Body of pancreas (tissue), 4 donors: ENCODE measurements at regions not wholly inside any gene's neighbourhood (a gene's known extent, or its start where the extent isn't known, plus 50 kb on each side); places are given as distances from the start of the nearest gene placed in this dataset.

Experiments
- ATAC-seq: fragments of 150-250 bp; one replicate; pipeline ENCODE4 v1.9.1; 2016
- DNase-seq, 4 donors: peaks; one replicate each; pipeline ENCODE4 v3.0.0-alpha.2; 2019
- H3K27ac ChIP-seq, 4 donors: fragments of 200-600 bp; sonication (generic); 1 replicate in 3 of 4; 2 replicates in 1 of 4; pipeline versions ENCODE4 v1.5.1 to v1.6.1; 2016 to 2019; ENCODE audit warnings: mild to moderate bottlenecking in 1 of 4, mixed read lengths in 1 of 4, moderate library complexity in 1 of 4
- H3K27me3 ChIP-seq, 2 donors: fragments of 200-600 bp; sonication (generic); one replicate each; pipeline ENCODE4 v1.6.0; 2016; ENCODE audit warnings: mild to moderate bottlenecking in 1 of 2
- H3K36me3 ChIP-seq, 2 donors: fragments of 200-600 bp; sonication (generic); replicated peaks in 1 of 2; 2 replicates each; pipeline ENCODE4 v1.5.1; 2016; ENCODE audit warnings: low read depth in 2 of 2; ENCODE audit not compliant: insufficient read depth in 1 of 2
- H3K4me1 ChIP-seq: fragments of 200-600 bp; sonication (generic); one replicate; pipeline ENCODE4 v1.6.0; 2016
- H3K4me3 ChIP-seq, 2 donors: fragments of 200-600 bp; sonication (generic); 1 replicate in 1 of 2; 2 replicates in 1 of 2; pipeline ENCODE4 v1.5.1; 2016 to 2019
- H3K9me3 ChIP-seq, 3 donors: fragments of 200-600 bp; sonication (generic); 1 replicate in 2 of 3; 2 replicates in 1 of 3; pipeline ENCODE4 v1.5.1; 2016
- CTCF ChIP-seq, 7 experiments: fragments of 450-650 bp in 4 of 7; fragments of 200-600 bp in 3 of 7; sonication (generic) in 3 of 7; IDR thresholded peaks; one replicate each; pipeline ENCODE4 v1.5.1; 2016 to 2019; ENCODE audit warnings: antibody characterized with exemption in 7 of 7
- POLR2A ChIP-seq, 3 donors: fragments of 450-650 bp; IDR thresholded peaks; one replicate each; pipeline ENCODE4 v1.6.1; 2016; ENCODE audit warnings: antibody characterized with exemption in 3 of 3, mild to moderate bottlenecking in 2 of 3
- WGBS, 2 donors: methylation state at CpG; one replicate each; pipeline ENCODE4 v1.1.5; 2017; 5-methylcytosine and 5-hydroxymethylcytosine counted together
- intact Hi-C: fragments of 100-400 bp; cut with DNase I; formaldehyde crosslinking; loops from one replicate; pipeline ENCODE4 v1.15.1; 2023

DNA sequence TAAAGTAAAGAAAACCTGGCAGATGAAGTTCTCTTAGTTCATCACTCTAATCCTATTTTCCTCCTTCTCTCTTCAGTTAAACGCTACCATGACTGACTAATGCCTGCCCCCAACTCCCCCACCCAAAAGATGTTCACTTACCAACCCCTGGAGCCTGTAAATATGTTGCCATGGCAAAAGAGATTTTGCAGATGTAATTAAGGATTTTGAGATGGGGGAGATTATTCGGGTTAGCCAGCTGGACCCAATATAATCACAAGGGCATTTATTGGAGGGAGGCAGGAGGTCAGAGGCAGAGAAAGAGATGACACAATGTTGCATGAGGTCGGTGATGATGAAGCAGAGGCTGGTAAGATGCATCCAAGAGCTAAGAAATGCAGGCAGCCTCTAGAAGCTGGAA, 69.3 kb upstream of the PPP2R5A start:
- WGBS, 2 donors = 91 to 98% methylated on average over 3 of the region's 3 CpGs
- H3K4me3 ChIP-seq = no peak overlapping the region
- intact Hi-C loops = no loop called here
- H3K4me1 ChIP-seq = no peaks in the 10 kb centered on the region
- no peaks in the 10 kb centered on the region for H3K36me3 ChIP-seq
- H3K27ac ChIP-seq = no peak overlapping the region
- no peak for TF ChIP-seq POLR2A (IDR thresholded peaks at IDR 0.05)
- no peak for TF ChIP-seq CTCF (IDR thresholded peaks at IDR 0.05)
- DNase-seq (no peak), ATAC-seq (no peak)
- no peaks in the 10 kb centered on the region for H3K9me3 ChIP-seq
- H3K27me3 ChIP-seq = no peaks in the 10 kb centered on the region

DNA sequence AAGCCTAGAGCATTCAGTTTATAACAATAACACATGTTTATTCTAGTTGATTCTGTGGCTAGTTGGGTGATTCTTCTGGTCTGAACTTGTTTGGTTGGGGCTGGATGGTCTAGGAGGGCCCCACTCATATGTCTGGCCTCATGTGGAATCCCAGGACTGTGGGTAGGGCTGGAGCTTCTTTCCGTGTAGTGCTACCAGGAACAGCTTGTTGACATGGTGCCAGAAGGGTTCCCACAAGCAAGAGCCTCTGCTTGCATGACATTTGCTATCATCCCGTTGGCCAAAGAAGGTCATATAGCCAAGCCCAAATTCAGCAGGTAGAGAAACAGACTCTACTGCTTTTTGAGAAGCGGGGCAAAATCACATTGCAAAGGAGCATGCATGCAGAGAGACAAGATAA, 67.6 kb upstream of the PPP2R5A start:
- ATAC-seq (no peak), DNase-seq (no peak)
- WGBS, 2 donors = 84 to 97% methylated on average over 3 of the region's 3 CpGs
- H3K9me3 ChIP-seq = no peaks in the 10 kb centered on the region
- TF ChIP-seq POLR2A (IDR thresholded peaks at IDR 0.05) (no peak), CTCF (IDR thresholded peaks at IDR 0.05) (no peak)
- H3K4me3 ChIP-seq = no peak overlapping the region
- no peaks in the 10 kb centered on the region for H3K4me1 ChIP-seq
- no peaks in the 10 kb centered on the region for H3K27me3 ChIP-seq
- H3K27ac ChIP-seq = no peak overlapping the region
- no peaks in the 10 kb centered on the region for H3K36me3 ChIP-seq
- intact Hi-C loops = no loop called here

DNA sequence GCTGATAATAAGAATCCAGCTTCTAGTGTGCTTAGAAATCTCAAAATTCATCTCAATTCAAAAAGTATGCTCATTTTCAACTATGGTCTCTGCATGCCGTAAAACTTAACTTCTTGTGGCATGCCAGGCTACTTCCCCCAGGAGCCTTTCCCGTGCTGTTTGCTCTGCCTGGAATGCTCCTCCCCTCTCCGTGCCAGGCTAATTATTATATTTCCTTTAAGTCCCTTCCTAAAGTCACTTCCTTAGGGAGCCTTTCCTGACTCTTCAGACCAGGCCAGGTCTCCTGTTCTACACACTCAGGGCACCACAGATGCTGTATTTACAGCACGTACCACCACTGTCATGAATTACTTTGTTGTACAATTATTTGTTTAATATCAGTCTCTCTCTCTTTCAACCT, 67.1 kb upstream of the PPP2R5A start:
- Histone ChIP-seq H3K27ac (no peak overlapping the region), H3K9me3 (no peaks in the 10 kb centered on the region), H3K4me3 (no peak overlapping the region), H3K4me1 (no peaks in the 10 kb centered on the region), H3K27me3 (no peaks in the 10 kb centered on the region), H3K36me3 (no peaks in the 10 kb centered on the region)
- no peak for ATAC-seq
- no peak for DNase-seq
- TF ChIP-seq CTCF (IDR thresholded peaks at IDR 0.05) (no peak), POLR2A (IDR thresholded peaks at IDR 0.05) (no peak)
- intact Hi-C loops = no loop called here
- 75 to 81% methylated on average over 4 of the region's 4 CpGs for WGBS, 2 donors

GRCh38 chr1:212218911-212219310, 66.3 kb upstream of the PPP2R5A start:
- Histone ChIP-seq H3K36me3 (no peaks in the 10 kb centered on the region), H3K27ac (no peak overlapping the region), H3K4me3 (no peak overlapping the region), H3K4me1 (no peaks in the 10 kb centered on the region), H3K27me3 (no peaks in the 10 kb centered on the region), H3K9me3 (no peaks in the 10 kb centered on the region)
- no peak for DNase-seq
- intact Hi-C loops = no loop called here
- ATAC-seq = no peak
- TF ChIP-seq POLR2A (IDR thresholded peaks at IDR 0.05) (no peak), CTCF (IDR thresholded peaks at IDR 0.05) (no peak)
- WGBS, 2 donors = 58 to 75% methylated on average over 2 of the region's 2 CpGs

DNA sequence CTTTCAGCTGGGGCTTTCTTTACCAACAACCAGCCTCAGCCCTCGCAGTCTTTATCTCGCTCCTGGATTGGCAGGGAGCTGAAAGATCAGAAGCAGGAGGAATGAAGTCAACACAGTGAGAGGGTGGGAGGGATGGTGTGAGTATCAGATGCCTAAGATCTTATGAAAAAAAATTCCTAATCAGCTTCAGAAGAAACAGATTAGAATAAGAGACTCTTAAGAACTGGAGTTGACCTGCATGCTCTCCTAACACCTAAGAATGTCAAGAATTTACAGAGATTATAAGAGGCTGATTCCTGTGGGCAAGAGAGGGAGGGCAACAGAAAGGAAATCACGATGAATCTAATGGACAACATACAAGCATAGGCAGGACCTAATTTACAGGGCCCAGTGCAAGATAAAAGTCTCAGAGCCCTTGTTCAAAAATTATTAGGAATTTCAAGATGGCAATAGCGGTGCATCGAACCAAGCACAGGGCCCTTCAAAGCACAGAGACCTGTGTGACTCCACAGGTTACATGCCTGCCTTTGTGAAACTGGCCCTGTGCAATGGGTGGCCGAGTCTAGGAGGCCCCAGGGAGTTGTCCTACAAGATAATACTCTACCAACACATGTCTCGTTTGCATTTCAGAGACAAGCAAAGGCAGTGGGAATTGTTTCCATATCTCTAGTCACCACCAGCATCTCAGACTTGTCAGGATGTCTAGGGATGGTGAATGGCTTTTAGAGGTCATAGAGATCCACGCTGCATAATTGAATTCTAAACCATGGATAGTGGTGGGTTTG, 65.3 kb upstream of the PPP2R5A start:
- no peak for TF ChIP-seq CTCF (IDR thresholded peaks at IDR 0.05)
- no peak for TF ChIP-seq POLR2A (IDR thresholded peaks at IDR 0.05)
- Histone ChIP-seq H3K27me3 (no peaks in the 10 kb centered on the region), H3K4me3 (no peak overlapping the region), H3K4me1 (no peaks in the 10 kb centered on the region), H3K9me3 (no peaks in the 10 kb centered on the region), H3K36me3 (no peaks in the 10 kb centered on the region), H3K27ac (no peak overlapping the region)
- ATAC-seq (no peak), DNase-seq (no peak)
- intact Hi-C loops = no loop called here
- 73 to 74% methylated on average over 8 of the region's 8 CpGs for WGBS, 2 donors
